A549 (cell line): ENCODE measurements at regions not wholly inside any gene's neighbourhood (a gene's known extent, or its start where the extent isn't known, plus 50 kb on each side); places are given as distances from the start of the nearest gene placed in this dataset.

Experiments
- ATAC-seq, 2 experiments: fragments of 200-7000 bp in 1 of 2; fragments of >200 bp in 1 of 2; cut with Nextera tagmentation in 1 of 2; cut with Tn5 transposase in 1 of 2; 3 replicates each; pipeline versions ENCODE4 v1.8.0 to v1.9.1; 2018 to 2020; ENCODE audit warnings: mild to moderate bottlenecking in 1 of 2, moderate library complexity in 1 of 2
- CTCF ChIA-PET: fragments of 300-600 bp; sonication (Branson Sonifier 250); formaldehyde crosslinking; extraction: SDS; loops from one replicate; lab custom pipeline; 2021; ENCODE audit warnings: antibody characterized with exemption, inconsistent platforms; lab: Yijun Ruan, JAX
- POLR2A ChIA-PET: fragments of 350-600 bp; formaldehyde crosslinking; extraction: SDS; loops from one replicate; lab custom pipeline; 2021; ENCODE audit warnings: antibody characterized with exemption, inconsistent platforms; lab: Yijun Ruan, JAX
- DNase-seq, 2 experiments: peaks; one replicate each; pipeline versions ENCODE4 v3.0.0 to v3.0.0-alpha.2; 2011 to 2016; ENCODE audit warnings: low read depth in 1 of 2, low spot score in 1 of 2
- FAIRE-seq: peaks from 2 replicates; lab custom pipeline; 2011; peaks lifted over from hg19 to GRCh38; lab: Jason Lieb, UNC
- H3K27ac ChIP-seq, 2 experiments: fragments of >200 bp; sonication (Bioruptor Twin); formaldehyde crosslinking; 3 replicates each; pipeline ENCODE4 v1.5.1; 2016 to 2017
- H3K4me1 ChIP-seq: fragments of >200 bp; sonication (Bioruptor Twin); formaldehyde crosslinking; 3 replicates; pipeline ENCODE4 v1.6.1; 2016
- H3K4me2 ChIP-seq: fragments of >200 bp; sonication (Bioruptor Twin); formaldehyde crosslinking; 3 replicates; pipeline ENCODE4 v1.6.1; 2016
- H3K4me3 ChIP-seq: fragments of >200 bp; sonication (Bioruptor Twin); formaldehyde crosslinking; 3 replicates; pipeline ENCODE4 v1.5.1; 2016
- H3K9me3 ChIP-seq: fragments of >200 bp; sonication (Bioruptor Twin); formaldehyde crosslinking; 3 replicates; pipeline ENCODE4 v1.6.1; 2016
- BCL3 ChIP-seq: fragments of >200 bp; sonication (Bioruptor Twin); formaldehyde crosslinking; IDR thresholded peaks from 3 replicates; pipeline ENCODE4 v1.6.1; 2016
- CBX8 ChIP-seq: fragments of 200-600 bp; sonication (generic); IDR thresholded peaks from 2 replicates; pipeline ENCODE4 v1.6.1; 2016
- CEBPB ChIP-seq, 2 experiments: fragments of >200 bp in 1 of 2; sonication (Bioruptor Twin) in 1 of 2; formaldehyde crosslinking in 1 of 2; IDR thresholded peaks; 2 replicates each; pipeline ENCODE4 v1.6.1; 2012 to 2016
- CHD4 ChIP-seq: fragments of 200-600 bp; sonication (generic); IDR thresholded peaks from 2 replicates; pipeline ENCODE4 v1.6.1; 2016; ENCODE audit warnings: antibody characterized with exemption, mild to moderate bottlenecking, borderline replicate concordance
- E2F6 ChIP-seq: IDR thresholded peaks from 2 replicates; pipeline ENCODE4 v1.6.1; 2012; ENCODE audit warnings: low read depth, borderline replicate concordance
- EHF ChIP-seq: fragments of 250-450 bp; sonication (Bioruptor Pico); IDR thresholded peaks from 2 replicates; pipeline ENCODE4 v1.5.0; 2020; ENCODE audit warnings: mild to moderate bottlenecking
- EHMT2 ChIP-seq: fragments of 200-600 bp; sonication (generic); IDR thresholded peaks from 2 replicates; pipeline ENCODE4 v1.6.1; 2016; ENCODE audit warnings: antibody characterized with exemption, low read depth, mild to moderate bottlenecking, moderate library complexity
- EP300 ChIP-seq, 2 experiments: fragments of >200 bp; sonication (Bioruptor Twin); formaldehyde crosslinking; IDR thresholded peaks; 2 replicates in 1 of 2; 3 replicates in 1 of 2; pipeline ENCODE4 v1.6.1; 2016 to 2017
- FOSL2 ChIP-seq, 2 experiments: fragments of 450-650 bp in 1 of 2; fragments of >200 bp in 1 of 2; sonication (Bioruptor Twin) in 1 of 2; formaldehyde crosslinking; IDR thresholded peaks; 2 replicates each; pipeline versions ENCODE4 v1.5.0 to v1.6.1; 2016 to 2020; ENCODE audit warnings: mild to moderate bottlenecking in 1 of 2, moderate library complexity in 1 of 2
- GATA3 ChIP-seq: IDR thresholded peaks from 2 replicates; pipeline ENCODE4 v1.6.1; 2012; ENCODE audit warnings: borderline replicate concordance
- HDAC2 ChIP-seq: fragments of 200-600 bp; sonication (generic); IDR thresholded peaks from 2 replicates; pipeline ENCODE4 v1.6.1; 2016
- HOXB13 ChIP-seq: fragments of 250-450 bp; sonication (Bioruptor Pico); IDR thresholded peaks from 2 replicates; pipeline ENCODE4 v1.5.0; 2020; ENCODE audit warnings: low read depth, mild to moderate bottlenecking, moderate library complexity
- HOXB5 ChIP-seq: fragments of 250-450 bp; sonication (Bioruptor Pico); IDR thresholded peaks from 2 replicates; pipeline ENCODE4 v1.5.0; 2020; ENCODE audit warnings: mild to moderate bottlenecking, moderate library complexity
- JUN ChIP-seq, 2 experiments: fragments of >200 bp; sonication (Bioruptor Twin); formaldehyde crosslinking; IDR thresholded peaks; 2 replicates in 1 of 2; 3 replicates in 1 of 2; pipeline ENCODE4 v1.6.1; 2016 to 2017
- KDM1A ChIP-seq: fragments of 200-600 bp; sonication (generic); IDR thresholded peaks from 2 replicates; pipeline ENCODE4 v1.6.1; 2016; ENCODE audit warnings: low read depth, mild to moderate bottlenecking
- KDM5A ChIP-seq: fragments of 200-600 bp; sonication (generic); IDR thresholded peaks from 2 replicates; pipeline ENCODE4 v1.6.1; 2016; ENCODE audit warnings: antibody characterized with exemption, mild to moderate bottlenecking
- MAFK ChIP-seq: fragments of 450-650 bp; IDR thresholded peaks from 2 replicates; pipeline ENCODE4 v1.6.1; 2014; ENCODE audit not compliant: partially characterized antibody
- PBX3 ChIP-seq: IDR thresholded peaks from 2 replicates; pipeline ENCODE4 v1.6.1; 2012
- PHF8 ChIP-seq: fragments of 200-600 bp; sonication (generic); IDR thresholded peaks from 2 replicates; pipeline ENCODE4 v1.6.1; 2016; ENCODE audit warnings: low read depth, mild to moderate bottlenecking, antibody characterized with exemption, moderate library complexity, borderline replicate concordance
- POLR2A ChIP-seq: IDR thresholded peaks from 2 replicates; pipeline ENCODE4 v1.6.1; 2012; ENCODE audit warnings: mild to moderate bottlenecking, low read length
- POLR2AphosphoS2 ChIP-seq: conservative IDR thresholded peaks from 2 replicates; pipeline ENCODE4 v1.6.1; 2012; ENCODE audit warnings: low read length, improper control_type of control experiment, inconsistent platforms
- RNF2 ChIP-seq: fragments of 200-600 bp; sonication (generic); IDR thresholded peaks from 2 replicates; pipeline ENCODE4 v1.6.1; 2016; ENCODE audit warnings: low read depth, mild to moderate bottlenecking, antibody characterized with exemption, moderate library complexity, borderline replicate concordance
- TFCP2L1 ChIP-seq: fragments of 250-450 bp; sonication (Bioruptor Pico); IDR thresholded peaks from 2 replicates; pipeline ENCODE4 v1.5.0; 2021; ENCODE audit warnings: mild to moderate bottlenecking
- ZC3H11A ChIP-seq: fragments of 450-650 bp; IDR thresholded peaks from 2 replicates; pipeline ENCODE4 v1.6.1; 2014; ENCODE audit warnings: antibody characterized with exemption, mild to moderate bottlenecking
- WGBS: methylation state at CpG from one replicate; pipeline ENCODE4 v1.1.6; 2017; ENCODE audit errors: missing lambda C conversion rate; 5-methylcytosine and 5-hydroxymethylcytosine counted together
- TF ChIP-seq, protein P1 (sequence below): IDR thresholded peaks from 2 replicates; pipeline ENCODE4 v1.6.1; 2012
- TF ChIP-seq, protein P2 (sequence below): fragments of >200 bp; sonication (Bioruptor Twin); formaldehyde crosslinking; IDR thresholded peaks from 3 replicates; pipeline ENCODE4 v1.5.1; 2016
- TF ChIP-seq, protein P3 (sequence below): fragments of 150-350 bp; IDR thresholded peaks from 2 replicates; pipeline ENCODE4 v1.6.1; 2014; ENCODE audit warnings: low read depth, mild to moderate bottlenecking, low read length

DNA sequence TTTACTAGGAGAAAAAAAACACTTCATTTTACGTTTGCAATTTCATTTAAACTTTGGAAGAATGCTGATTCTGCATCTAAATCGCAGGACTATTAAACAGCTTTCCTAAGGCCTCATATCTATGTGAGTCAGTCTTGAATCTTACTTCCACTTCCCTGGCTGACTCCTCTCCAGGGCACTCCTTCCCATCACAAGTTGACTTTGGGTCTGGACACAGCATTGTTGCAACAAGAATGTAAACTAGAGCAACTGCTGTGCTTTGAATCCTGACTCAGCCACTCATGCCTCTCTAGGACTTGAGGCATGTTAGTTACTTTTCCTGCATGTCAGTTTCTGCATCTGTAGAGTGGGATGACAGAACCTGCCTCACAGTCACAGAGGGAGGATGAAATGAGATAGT lies 413.8 kb downstream of the FAT4 start:
- H3K4me3 ChIP-seq = peak overlapping the region; percentile 9; the same call in 1 of the 3 replicates
- no peak for FAIRE-seq
- H3K27ac ChIP-seq = peak overlapping the region; percentile 69 to 87
- peak; percentile 93 to 98 for ATAC-seq
- H3K4me1 ChIP-seq = peaks cover 42% of the 10 kb centered on the region
- POLR2A ChIA-PET = interaction anchor here (0.6 kb wide), 1 partner anchor 82 kb away, joined by 4 read pairs; no protein-coding TSS in a partner anchor
- peak overlapping the region; percentile 66 for H3K4me2 ChIP-seq
- 4% methylated on average over 2 of the region's 2 CpGs for WGBS
- CTCF ChIA-PET = no interaction called here
- TF ChIP-seq JUN (IDR thresholded peaks at IDR 0.05) (no peak), POLR2AphosphoS2 (no peak), TFCP2L1 (CRISPR knock-in tag) (no peak), GATA3 (peak; percentile 45; the same call in 1 of the 2 replicates), EHF (no peak), EP300 (IDR thresholded peaks at IDR 0.05) (peak in 1 of 2 experiments; percentile 23; a peak in 1 of 5 replicates), POLR2A (no peak), E2F6 (no peak), ZC3H11A (no peak), PHF8 (no peak), HOXB13 (CRISPR knock-in tag) (no peak), CBX8 (no peak), CEBPB (IDR thresholded peaks at IDR 0.05) (peak; percentile 23 to 73; a peak in 3 of 4 replicates), RNF2 (no peak), HDAC2 (no peak), BCL3 (no peak), KDM5A (no peak), HOXB5 (CRISPR knock-in tag) (no peak), CHD4 (no peak), FOSL2 (IDR thresholded peaks at IDR 0.05) (peak; percentile 31; the same call in 1 of the 2 replicates), FOSL2 (CRISPR knock-in tag; IDR thresholded peaks at IDR 0.05) (peak; percentile 74), EHMT2 (no peak), MAFK (peak; percentile 97), KDM1A (no peak), PBX3 (no peak)
- TF ChIP-seq, protein P1, sequence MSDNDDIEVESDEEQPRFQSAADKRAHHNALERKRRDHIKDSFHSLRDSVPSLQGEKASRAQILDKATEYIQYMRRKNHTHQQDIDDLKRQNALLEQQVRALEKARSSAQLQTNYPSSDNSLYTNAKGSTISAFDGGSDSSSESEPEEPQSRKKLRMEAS = peak; percentile 60; the same call in 1 of the 2 replicates
- TF ChIP-seq, protein P2, sequence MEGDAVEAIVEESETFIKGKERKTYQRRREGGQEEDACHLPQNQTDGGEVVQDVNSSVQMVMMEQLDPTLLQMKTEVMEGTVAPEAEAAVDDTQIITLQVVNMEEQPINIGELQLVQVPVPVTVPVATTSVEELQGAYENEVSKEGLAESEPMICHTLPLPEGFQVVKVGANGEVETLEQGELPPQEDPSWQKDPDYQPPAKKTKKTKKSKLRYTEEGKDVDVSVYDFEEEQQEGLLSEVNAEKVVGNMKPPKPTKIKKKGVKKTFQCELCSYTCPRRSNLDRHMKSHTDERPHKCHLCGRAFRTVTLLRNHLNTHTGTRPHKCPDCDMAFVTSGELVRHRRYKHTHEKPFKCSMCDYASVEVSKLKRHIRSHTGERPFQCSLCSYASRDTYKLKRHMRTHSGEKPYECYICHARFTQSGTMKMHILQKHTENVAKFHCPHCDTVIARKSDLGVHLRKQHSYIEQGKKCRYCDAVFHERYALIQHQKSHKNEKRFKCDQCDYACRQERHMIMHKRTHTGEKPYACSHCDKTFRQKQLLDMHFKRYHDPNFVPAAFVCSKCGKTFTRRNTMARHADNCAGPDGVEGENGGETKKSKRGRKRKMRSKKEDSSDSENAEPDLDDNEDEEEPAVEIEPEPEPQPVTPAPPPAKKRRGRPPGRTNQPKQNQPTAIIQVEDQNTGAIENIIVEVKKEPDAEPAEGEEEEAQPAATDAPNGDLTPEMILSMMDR = no peak
- TF ChIP-seq, protein P3, sequence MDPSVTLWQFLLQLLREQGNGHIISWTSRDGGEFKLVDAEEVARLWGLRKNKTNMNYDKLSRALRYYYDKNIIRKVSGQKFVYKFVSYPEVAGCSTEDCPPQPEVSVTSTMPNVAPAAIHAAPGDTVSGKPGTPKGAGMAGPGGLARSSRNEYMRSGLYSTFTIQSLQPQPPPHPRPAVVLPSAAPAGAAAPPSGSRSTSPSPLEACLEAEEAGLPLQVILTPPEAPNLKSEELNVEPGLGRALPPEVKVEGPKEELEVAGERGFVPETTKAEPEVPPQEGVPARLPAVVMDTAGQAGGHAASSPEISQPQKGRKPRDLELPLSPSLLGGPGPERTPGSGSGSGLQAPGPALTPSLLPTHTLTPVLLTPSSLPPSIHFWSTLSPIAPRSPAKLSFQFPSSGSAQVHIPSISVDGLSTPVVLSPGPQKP = no peak
- H3K9me3 ChIP-seq = no peaks in the 10 kb centered on the region
- peak; percentile 15 to 88 for DNase-seq
